ENCODE measurements at regions not wholly inside any gene's neighbourhood (a gene's known extent, or its start where the extent isn't known, plus 50 kb on each side); places are given as distances from the start of the nearest gene placed in this dataset.

DNA sequence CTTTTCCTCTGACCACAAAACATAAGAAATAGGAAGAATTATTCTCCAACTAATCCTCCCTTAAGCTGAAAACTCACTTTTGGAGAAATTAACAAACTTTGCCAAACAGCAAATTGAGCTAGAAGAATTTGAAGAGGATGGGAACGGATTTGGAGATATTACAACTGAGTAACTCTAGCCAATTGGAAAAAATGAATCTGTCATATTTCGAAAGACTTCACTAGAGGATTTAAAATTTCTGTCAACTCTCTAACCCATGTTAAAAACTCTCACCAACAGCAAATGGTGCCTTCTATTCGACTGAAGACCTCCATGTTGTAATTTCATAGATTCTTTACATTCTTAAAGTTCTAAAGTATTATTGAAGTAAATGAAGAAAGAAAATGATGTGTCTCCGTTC lies 414.2 kb downstream of the RMST start:
- TF ChIP-seq POLR2AphosphoS5 (IDR thresholded peaks at IDR 0.05; ENCODE audit: borderline replicate concordance, low read depth, low read length), result no peak
- no peak for TF ChIP-seq EZH2 (IDR thresholded peaks at IDR 0.05)

All from SK-N-MC (cell line).